ENCODE measurements at regions not wholly inside any gene's neighbourhood (a gene's known extent, or its start where the extent isn't known, plus 50 kb on each side); places are given as distances from the start of the nearest gene placed in this dataset.
"Not testable (repeated sequence)": the region's sequence is repeated elsewhere in the genome, so short reads cannot be mapped to it uniquely, and the experiment has no call there.

GRCh38 chr5:92041911-92042660 lies 659.0 kb upstream of the ARRDC3 start:
- ChIA-PET POLR2A (no interaction called here), CTCF (no interaction called here)
- H3K4me3 ChIP-seq (ENCODE audit: control extremely low read depth in 1 of 5, extremely low read depth in 1 of 5, insufficient read depth in 1 of 5, low read depth in 2 of 5, low read length in 4 of 5) = no peak overlapping the region
- H3K4me2 ChIP-seq (replicated peaks; ENCODE audit: low read depth, low read length, poor library complexity, severe bottlenecking) = no peak overlapping the region
- WGBS (ENCODE audit: insufficient coverage) = 83% methylated on average over 2 of the region's 4 CpGs
- H3K27ac ChIP-seq (ENCODE audit: low read length in 2 of 2) = no peak overlapping the region
- no peaks in the 10 kb centered on the region for H4K20me1 ChIP-seq (ENCODE audit: control insufficient read depth, insufficient read depth, low read length, poor library complexity, severe bottlenecking)
- H3K27me3 Mint-ChIP-seq = no peaks in the 10 kb centered on the region
- TF ChIP-seq EZH2 (IDR thresholded peaks at IDR 0.05; ENCODE audit: borderline replicate concordance, insufficient read depth, low read depth, low read length, poor library complexity, severe bottlenecking) = no peak
- H3K9me3 Mint-ChIP-seq (ENCODE audit: insufficient read depth) = no peaks in the 10 kb centered on the region
- H3K4me1 Mint-ChIP-seq = no peaks in the 10 kb centered on the region
- H3K4me3 Mint-ChIP-seq = no peak overlapping the region
- intact Hi-C loops (cut with micrococcal nuclease) = no loop called here
- no peaks in the 10 kb centered on the region for H3K4me1 ChIP-seq (ENCODE audit: control insufficient read depth in 2 of 2, insufficient read depth in 2 of 2, low read length in 2 of 2)
- no peaks in the 10 kb centered on the region for H3K27me3 ChIP-seq (replicated peaks in 1 of 4; ENCODE audit: control extremely low read depth in 1 of 4, control insufficient read depth in 3 of 4, insufficient read depth in 4 of 4, low read length in 3 of 4)
- H3K36me3 ChIP-seq (replicated peaks in 1 of 2; ENCODE audit: control extremely low read depth in 1 of 2, control insufficient read depth in 1 of 2, extremely low read depth in 1 of 2, insufficient read depth in 2 of 2, low read length in 1 of 2) = no peaks in the 10 kb centered on the region
- H2AFZ ChIP-seq (ENCODE audit: insufficient read depth, low read depth, low read length, poor library complexity, severe bottlenecking) = no peak overlapping the region
- DNase-seq (no peak), ATAC-seq (ENCODE audit: low read depth) (no peak)
- H3K79me2 ChIP-seq (ENCODE audit: control insufficient read depth, insufficient read depth, low read length) = no peaks in the 10 kb centered on the region
- no peak overlapping the region for H3K27ac Mint-ChIP-seq
- H3K9ac ChIP-seq (ENCODE audit: low read length) = no peak overlapping the region
- H3K9me3 ChIP-seq (ENCODE audit: control extremely low read depth in 1 of 3, control insufficient read depth in 2 of 3, insufficient read depth in 1 of 3, low read length in 2 of 3) = no peaks in the 10 kb centered on the region

GRCh38 chr5:92041206-92041605 lies 658.1 kb upstream of the ARRDC3 start:
- H3K36me3 ChIP-seq (replicated peaks in 1 of 2; ENCODE audit: control extremely low read depth in 1 of 2, control insufficient read depth in 1 of 2, extremely low read depth in 1 of 2, insufficient read depth in 2 of 2, low read length in 1 of 2) = no peaks in the 10 kb centered on the region
- Mint-ChIP-seq H3K4me3 (no peak overlapping the region), H3K4me1 (no peaks in the 10 kb centered on the region), H3K9me3 (ENCODE audit: insufficient read depth) (no peaks in the 10 kb centered on the region), H3K27ac (no peak overlapping the region), H3K27me3 (no peaks in the 10 kb centered on the region)
- no peaks in the 10 kb centered on the region for H3K27me3 ChIP-seq (replicated peaks in 1 of 4; ENCODE audit: control extremely low read depth in 1 of 4, control insufficient read depth in 3 of 4, insufficient read depth in 4 of 4, low read length in 3 of 4)
- intact Hi-C loops (cut with micrococcal nuclease) = no loop called here
- no peak overlapping the region for H3K4me3 ChIP-seq (ENCODE audit: control extremely low read depth in 1 of 5, extremely low read depth in 1 of 5, insufficient read depth in 1 of 5, low read depth in 2 of 5, low read length in 4 of 5)
- no peaks in the 10 kb centered on the region for H3K79me2 ChIP-seq (ENCODE audit: control insufficient read depth, insufficient read depth, low read length)
- no peaks in the 10 kb centered on the region for H3K4me1 ChIP-seq (ENCODE audit: control insufficient read depth in 2 of 2, insufficient read depth in 2 of 2, low read length in 2 of 2)
- POLR2A ChIA-PET = no interaction called here
- no peak for DNase-seq
- H4K20me1 ChIP-seq (ENCODE audit: control insufficient read depth, insufficient read depth, low read length, poor library complexity, severe bottlenecking) = no peaks in the 10 kb centered on the region
- ATAC-seq (ENCODE audit: low read depth) = no peak
- no peak overlapping the region for H2AFZ ChIP-seq (ENCODE audit: insufficient read depth, low read depth, low read length, poor library complexity, severe bottlenecking)
- CTCF ChIA-PET = no interaction called here
- TF ChIP-seq CTCF (IDR thresholded peaks at IDR 0.05) = no peak
- no peak for TF ChIP-seq EZH2 (IDR thresholded peaks at IDR 0.05; ENCODE audit: borderline replicate concordance, insufficient read depth, low read depth, low read length, poor library complexity, severe bottlenecking)
- 100% methylated on average over 1 of the region's 1 CpG for WGBS (ENCODE audit: insufficient coverage)
- H3K4me2 ChIP-seq (replicated peaks; ENCODE audit: low read depth, low read length, poor library complexity, severe bottlenecking) = no peak overlapping the region
- H3K9me3 ChIP-seq (ENCODE audit: control extremely low read depth in 1 of 3, control insufficient read depth in 2 of 3, insufficient read depth in 1 of 3, low read length in 2 of 3) = no peaks in the 10 kb centered on the region
- H3K27ac ChIP-seq (ENCODE audit: low read length in 2 of 2) = no peak overlapping the region
- H3K9ac ChIP-seq (ENCODE audit: low read length) = no peak overlapping the region

GRCh38 chr5:92029792-92030191 lies 646.7 kb upstream of the ARRDC3 start:
- ATAC-seq (ENCODE audit: low read depth); H2AFZ ChIP-seq (ENCODE audit: insufficient read depth, low read depth, low read length, poor library complexity, severe bottlenecking); H3K36me3 ChIP-seq (replicated peaks in 1 of 2; ENCODE audit: control extremely low read depth in 1 of 2, control insufficient read depth in 1 of 2, extremely low read depth in 1 of 2, insufficient read depth in 2 of 2, low read length in 1 of 2); H3K27me3 ChIP-seq (replicated peaks in 1 of 4; ENCODE audit: control extremely low read depth in 1 of 4, control insufficient read depth in 3 of 4, insufficient read depth in 4 of 4, low read length in 3 of 4); H3K4me2 ChIP-seq (replicated peaks; ENCODE audit: low read depth, low read length, poor library complexity, severe bottlenecking); H3K4me3 Mint-ChIP-seq; H3K27ac Mint-ChIP-seq; H3K9me3 Mint-ChIP-seq (ENCODE audit: insufficient read depth); H3K4me3 ChIP-seq (ENCODE audit: control extremely low read depth in 1 of 5, extremely low read depth in 1 of 5, insufficient read depth in 1 of 5, low read depth in 2 of 5, low read length in 4 of 5); H4K20me1 ChIP-seq (ENCODE audit: control insufficient read depth, insufficient read depth, low read length, poor library complexity, severe bottlenecking); CTCF ChIA-PET; H3K27me3 Mint-ChIP-seq; intact Hi-C loops (cut with micrococcal nuclease); DNase-seq; H3K4me1 Mint-ChIP-seq; H3K27ac ChIP-seq (ENCODE audit: low read length in 2 of 2); H3K79me2 ChIP-seq (ENCODE audit: control insufficient read depth, insufficient read depth, low read length); H3K4me1 ChIP-seq (ENCODE audit: control insufficient read depth in 2 of 2, insufficient read depth in 2 of 2, low read length in 2 of 2); H3K9me3 ChIP-seq (ENCODE audit: control extremely low read depth in 1 of 3, control insufficient read depth in 2 of 3, insufficient read depth in 1 of 3, low read length in 2 of 3); H3K9ac ChIP-seq (ENCODE audit: low read length); POLR2A ChIA-PET: not testable (repeated sequence)
- WGBS (ENCODE audit: insufficient coverage) = no CpG with 5 or more reads among the region's 2 CpGs

Measured in B cell (primary cell).